Vagina (tissue), 2 donors: ENCODE measurements at regions not wholly inside any gene's neighbourhood (a gene's known extent, or its start where the extent isn't known, plus 50 kb on each side); places are given as distances from the start of the nearest gene placed in this dataset.

Source experiments
- POLR2A ChIP-seq, 2 donors: fragments of 450-650 bp; IDR thresholded peaks; one replicate each; pipeline ENCODE4 v1.6.1; 2017; ENCODE audit warnings: antibody characterized with exemption in 2 of 2, mild to moderate bottlenecking in 2 of 2, moderate library complexity in 2 of 2
- POLR2AphosphoS5 ChIP-seq, 2 donors: sonication (generic); formaldehyde crosslinking; IDR thresholded peaks; one replicate each; pipeline ENCODE4 v1.9.0; 2017; ENCODE audit warnings: antibody characterized with exemption in 2 of 2, mild to moderate bottlenecking in 2 of 2, low read depth in 1 of 2; ENCODE audit not compliant: insufficient read depth in 1 of 2
- TF ChIP-seq, protein P1 (sequence below), 3 experiments: fragments of 450-650 bp in 2 of 3; fragments of 200-600 bp in 1 of 3; sonication (generic) in 1 of 3; IDR thresholded peaks; one replicate each; pipeline ENCODE4 v1.5.1; 2017 to 2019; ENCODE audit warnings: antibody characterized with exemption in 3 of 3, mild to moderate bottlenecking in 2 of 3, moderate library complexity in 2 of 3

DNA sequence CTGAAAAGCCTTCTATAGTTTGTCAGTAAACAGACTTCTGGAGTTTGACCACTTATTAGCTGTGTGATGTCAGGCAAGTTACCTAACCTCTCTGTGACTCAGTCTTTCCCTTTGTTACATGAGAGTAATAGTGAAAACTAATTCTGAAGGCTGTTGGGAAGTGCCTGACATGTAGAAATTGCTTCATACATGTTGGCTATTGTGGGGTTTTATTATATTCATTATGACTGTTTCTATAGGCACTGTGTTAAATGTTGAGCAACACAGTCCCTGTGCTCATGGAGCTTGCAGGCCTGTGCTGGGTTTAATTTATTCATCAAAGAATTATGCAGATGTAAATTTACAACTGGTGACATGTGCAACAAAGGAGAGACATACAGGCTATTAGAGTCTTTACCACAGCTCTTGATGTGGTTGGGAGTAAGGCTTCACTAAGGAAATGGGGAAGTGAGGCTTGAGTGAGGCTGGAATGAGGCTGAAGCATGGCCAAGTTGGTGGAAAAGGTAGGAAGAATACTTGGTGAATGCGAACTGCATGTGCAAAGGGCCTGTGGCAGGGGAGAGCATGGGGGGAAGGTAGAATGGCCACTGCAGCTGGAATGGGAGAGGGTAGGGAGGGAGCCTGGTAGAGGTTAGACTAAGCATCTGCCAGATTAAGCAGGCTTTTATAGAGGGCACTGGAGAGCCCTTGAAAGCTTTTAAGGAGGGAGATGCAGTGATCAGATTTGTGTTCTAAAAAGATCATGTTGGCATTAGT is 236.4 kb upstream of the CRY1 start:
- TF ChIP-seq, protein P1, sequence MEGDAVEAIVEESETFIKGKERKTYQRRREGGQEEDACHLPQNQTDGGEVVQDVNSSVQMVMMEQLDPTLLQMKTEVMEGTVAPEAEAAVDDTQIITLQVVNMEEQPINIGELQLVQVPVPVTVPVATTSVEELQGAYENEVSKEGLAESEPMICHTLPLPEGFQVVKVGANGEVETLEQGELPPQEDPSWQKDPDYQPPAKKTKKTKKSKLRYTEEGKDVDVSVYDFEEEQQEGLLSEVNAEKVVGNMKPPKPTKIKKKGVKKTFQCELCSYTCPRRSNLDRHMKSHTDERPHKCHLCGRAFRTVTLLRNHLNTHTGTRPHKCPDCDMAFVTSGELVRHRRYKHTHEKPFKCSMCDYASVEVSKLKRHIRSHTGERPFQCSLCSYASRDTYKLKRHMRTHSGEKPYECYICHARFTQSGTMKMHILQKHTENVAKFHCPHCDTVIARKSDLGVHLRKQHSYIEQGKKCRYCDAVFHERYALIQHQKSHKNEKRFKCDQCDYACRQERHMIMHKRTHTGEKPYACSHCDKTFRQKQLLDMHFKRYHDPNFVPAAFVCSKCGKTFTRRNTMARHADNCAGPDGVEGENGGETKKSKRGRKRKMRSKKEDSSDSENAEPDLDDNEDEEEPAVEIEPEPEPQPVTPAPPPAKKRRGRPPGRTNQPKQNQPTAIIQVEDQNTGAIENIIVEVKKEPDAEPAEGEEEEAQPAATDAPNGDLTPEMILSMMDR (IDR thresholded peaks at IDR 0.05), result no peak
- TF ChIP-seq POLR2A (IDR thresholded peaks at IDR 0.05) (no peak), POLR2AphosphoS5 (IDR thresholded peaks at IDR 0.05; ENCODE audit: insufficient read depth in 1 of 2, low read depth in 1 of 2) (peak in 1 of 2 donors; percentile 28)
